T47D (cell line): ENCODE measurements at regions not wholly inside any gene's neighbourhood (a gene's known extent, or its start where the extent isn't known, plus 50 kb on each side); places are given as distances from the start of the nearest gene placed in this dataset.
"Not testable (repeated sequence)": the region's sequence is repeated elsewhere in the genome, so short reads cannot be mapped to it uniquely, and the experiment has no call there.

Source experiments
- DNase-seq, 2 experiments: peaks; one replicate each; pipeline versions ENCODE4 v3.0.0 to v3.0.0-alpha.2; 2011 to 2012; ENCODE audit warnings: low read depth in 1 of 2, low spot score in 1 of 2
- JUND ChIP-seq: IDR thresholded peaks from 2 replicates; pipeline ENCODE4 v1.6.1; 2012; ENCODE audit warnings: low read depth
- in situ Hi-C: cut with HindIII; loops from 2 replicates; pipeline ENCODE4 v1.10.0; 2016; ENCODE audit warnings: low sequenced_read_pairs, low pct_unique_long_range_greater_than_20kb

- in situ Hi-C loops, result no loop called here
- TF ChIP-seq JUND, result no peak
- DNase-seq, result no peak
Observed at GRCh38 chr21:15119486-15119885, 54.7 kb upstream of the NRIP1 start.

- in situ Hi-C loops, result no loop called here
- DNase-seq, result no peak
- TF ChIP-seq JUND, result no peak
Observed at GRCh38 chr21:15121097-15121654, 56.4 kb upstream of the NRIP1 start.

- in situ Hi-C loops, result no loop called here
- no peak for TF ChIP-seq JUND
- no peak for DNase-seq
Observed at GRCh38 chr21:15121655-15122120, 56.9 kb upstream of the NRIP1 start.

- no peak for DNase-seq
- in situ Hi-C loops, result no loop called here
- no peak for TF ChIP-seq JUND
Observed at GRCh38 chr21:15122241-15122640, 57.4 kb upstream of the NRIP1 start.

GRCh38 chr21:15124731-15125130 is 59.9 kb upstream of the NRIP1 start:
- in situ Hi-C loops, result no loop called here
- TF ChIP-seq JUND, result no peak
- no peak for DNase-seq

GRCh38 chr21:15126948-15127347 is 62.1 kb upstream of the NRIP1 start:
- in situ Hi-C loops, result no loop called here
- no peak for DNase-seq
- no peak for TF ChIP-seq JUND

- DNase-seq, result no peak
- no peak for TF ChIP-seq JUND
- in situ Hi-C loops, result no loop called here
Observed at GRCh38 chr21:15127437-15127836, 62.6 kb upstream of the NRIP1 start.

- DNase-seq, result no peak
- in situ Hi-C loops, result no loop called here
- TF ChIP-seq JUND, result no peak
Observed at GRCh38 chr21:15128267-15128666, 63.5 kb upstream of the NRIP1 start.

GRCh38 chr21:15128714-15129113 is 63.9 kb upstream of the NRIP1 start:
- in situ Hi-C loops, DNase-seq: not testable (repeated sequence)

GRCh38 chr21:15130326-15130725 is 65.5 kb upstream of the NRIP1 start:
- no peak for TF ChIP-seq JUND
- in situ Hi-C loops, result no loop called here

GRCh38 chr21:15130751-15131150 is 66.0 kb upstream of the NRIP1 start:
- TF ChIP-seq JUND, result no peak
- no peak for DNase-seq
- in situ Hi-C loops, result no loop called here

More at GRCh38 chr21:15130326-15130725, 65.5 kb upstream of the NRIP1 start:
- DNase-seq, result no peak

GRCh38 chr21:15132781-15133180 is 68.0 kb upstream of the NRIP1 start:
- in situ Hi-C loops, result no loop called here
- peak in 1 of 2 experiments; percentile 17 for DNase-seq
- no peak for TF ChIP-seq JUND

GRCh38 chr21:15134701-15135470 is 70.1 kb upstream of the NRIP1 start:
- in situ Hi-C loops, result no loop called here
- DNase-seq, result no peak
- no peak for TF ChIP-seq JUND
